ENCODE measurements at regions not wholly inside any gene's neighbourhood (a gene's known extent, or its start where the extent isn't known, plus 50 kb on each side); places are given as distances from the start of the nearest gene placed in this dataset.

DNA sequence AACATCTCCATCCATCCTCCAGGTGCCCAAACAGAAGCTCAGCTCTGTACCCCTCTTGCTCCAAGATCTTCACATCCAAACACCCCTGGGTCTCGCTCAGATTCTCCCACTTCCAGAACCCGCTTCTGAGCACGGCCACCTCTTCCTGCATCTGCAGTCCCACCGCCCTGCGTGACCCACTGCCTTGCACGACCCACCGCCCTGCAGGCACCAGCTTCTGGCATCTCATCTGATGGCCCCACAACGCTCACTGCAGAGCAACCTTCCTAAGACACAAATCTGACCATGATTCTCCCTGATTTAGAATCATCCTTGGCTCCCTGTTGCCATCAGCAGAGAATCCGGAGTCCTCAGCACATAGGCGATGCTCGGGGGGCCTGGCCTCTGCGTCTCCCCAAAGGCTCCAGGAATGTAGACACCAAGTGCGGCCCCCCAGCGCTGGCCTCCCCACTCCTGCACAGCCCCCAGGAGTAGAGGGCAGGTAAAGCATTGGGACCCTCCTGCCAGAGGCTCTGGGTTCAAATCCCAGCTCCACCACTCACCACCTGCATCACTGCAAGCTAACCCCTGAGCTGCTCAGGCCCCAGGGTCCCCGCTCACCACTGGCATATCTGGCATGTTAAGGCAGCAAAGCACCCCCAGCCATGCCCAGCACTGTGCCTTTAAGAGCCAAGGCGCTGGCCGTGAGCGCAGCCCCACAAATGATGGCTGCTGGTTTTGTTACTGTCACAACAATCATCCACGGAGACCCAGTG lies 459.3 kb downstream of the BRD1 start:
- H3K9ac ChIP-seq, result peak overlapping the region in 3 of 11 experiments; percentile 30 to 45 (median 35); a peak in 2 of 22 replicates
- H3K4me3 ChIP-seq, result peak overlapping the region in 4 of 10 experiments; percentile 3 to 36 (median 14); a peak in 2 of 20 replicates
- peaks cover 0 to 9% (median 0%) of the 10 kb centered on the region in 11 experiments; a peak in 2 of 22 replicates for H4K20me1 ChIP-seq
- H3K27ac ChIP-seq, result peak overlapping the region in 6 of 11 experiments; percentile 35 to 62 (median 56); a peak in 9 of 22 replicates
- H3K36me3 ChIP-seq, result no peaks in the 10 kb centered on the region
- H3K9me3 ChIP-seq (replicated peaks in 1 of 11), result peaks cover 10 to 22% (median 14%) of the 10 kb centered on the region in 11 experiments
- peak overlapping the region; percentile 55 to 89 (median 78) for H3K4me2 ChIP-seq
- no peak for TF ChIP-seq Cebpa-rat (IDR thresholded peaks at IDR 0.05)
- H3K4me1 ChIP-seq, result peaks cover 43 to 62% (median 50%) of the 10 kb centered on the region in 10 experiments
- H3K27me3 ChIP-seq, result peaks cover 0 to 3% (median 0%) of the 10 kb centered on the region in 11 experiments; a peak in 1 of 22 replicates

GRCh38 chr22:49367041-49367697 lies 460.5 kb downstream of the BRD1 start:
- no peak for TF ChIP-seq Cebpa-rat (IDR thresholded peaks at IDR 0.05)
- Histone ChIP-seq H3K4me1 (peaks cover 32 to 54% (median 38%) of the 10 kb centered on the region in 10 experiments), H3K4me2 (peak overlapping the region in 5 of 11 experiments; percentile 55 to 83 (median 80); a peak in 6 of 22 replicates), H3K27me3 (peaks cover 0 to 3% (median 0%) of the 10 kb centered on the region in 11 experiments; a peak in 1 of 22 replicates), H3K27ac (no peak overlapping the region), H3K36me3 (no peaks in the 10 kb centered on the region), H3K9me3 (replicated peaks in 1 of 11) (peaks cover 14 to 34% (median 25%) of the 10 kb centered on the region in 11 experiments), H3K9ac (no peak overlapping the region), H3K4me3 (no peak overlapping the region), H4K20me1 (no peaks in the 10 kb centered on the region)

- peaks cover 0 to 3% (median 0%) of the 10 kb centered on the region in 11 experiments; a peak in 1 of 22 replicates for H3K27me3 ChIP-seq
- H3K4me1 ChIP-seq, result peaks cover 26 to 50% (median 32%) of the 10 kb centered on the region in 10 experiments
- H3K4me2 ChIP-seq, result no peak overlapping the region
- TF ChIP-seq Cebpa-rat (IDR thresholded peaks at IDR 0.05), result no peak
- no peak overlapping the region for H3K4me3 ChIP-seq
- no peak overlapping the region for H3K27ac ChIP-seq
- H3K9me3 ChIP-seq (replicated peaks in 1 of 11), result peaks cover 14 to 36% (median 27%) of the 10 kb centered on the region in 11 experiments
- H3K36me3 ChIP-seq, result no peaks in the 10 kb centered on the region
- no peak overlapping the region for H3K9ac ChIP-seq
- H4K20me1 ChIP-seq, result no peaks in the 10 kb centered on the region
These were observed 461.2 kb downstream of the BRD1 start for GRCh38 chr22:49366437-49366836.

GRCh38 chr22:49365910-49366309 lies 461.8 kb downstream of the BRD1 start:
- Histone ChIP-seq H4K20me1 (no peaks in the 10 kb centered on the region), H3K9me3 (replicated peaks in 1 of 11) (peaks cover 14 to 36% (median 27%) of the 10 kb centered on the region in 11 experiments), H3K4me2 (no peak overlapping the region), H3K4me1 (peaks cover 21 to 50% (median 27%) of the 10 kb centered on the region in 10 experiments), H3K36me3 (no peaks in the 10 kb centered on the region), H3K9ac (no peak overlapping the region), H3K27me3 (peaks cover 0 to 3% (median 0%) of the 10 kb centered on the region in 11 experiments; a peak in 1 of 22 replicates), H3K27ac (no peak overlapping the region), H3K4me3 (no peak overlapping the region)
- no peak for TF ChIP-seq Cebpa-rat (IDR thresholded peaks at IDR 0.05)

DNA sequence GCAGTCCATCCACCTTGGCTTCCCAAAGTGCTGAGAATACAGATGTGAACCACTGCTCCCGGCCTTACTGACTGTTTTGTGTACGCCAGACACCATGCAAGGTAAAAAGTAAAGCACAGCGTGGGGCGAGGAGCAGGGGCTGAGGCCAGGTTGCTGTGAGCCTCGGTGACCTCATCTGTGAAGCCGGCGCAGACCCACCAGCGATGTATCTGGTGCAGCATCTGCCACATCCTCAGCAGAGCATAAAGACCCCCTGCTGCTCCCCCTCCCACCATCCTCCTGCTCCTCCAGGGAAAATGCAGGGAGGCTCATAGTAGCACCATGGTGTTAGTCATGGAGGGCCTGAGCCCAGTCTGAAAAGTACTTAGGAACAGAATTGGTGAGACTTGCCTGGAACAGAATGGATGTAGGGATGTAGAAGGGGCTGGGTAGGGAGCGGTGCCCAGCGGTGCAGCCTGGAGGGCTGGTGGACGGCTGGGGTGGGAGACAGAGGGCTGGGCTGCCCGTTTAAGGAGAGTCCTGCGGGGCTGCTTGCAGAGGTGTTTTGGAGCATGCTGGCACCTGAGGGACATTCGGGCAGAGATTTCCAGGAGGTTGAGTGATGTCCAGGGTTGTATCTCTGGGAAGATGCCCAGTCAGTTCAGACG lies 462.4 kb downstream of the BRD1 start:
- Histone ChIP-seq H3K9me3 (replicated peaks in 1 of 11) (peaks cover 15 to 42% (median 31%) of the 10 kb centered on the region in 11 experiments), H3K4me1 (peaks cover 20 to 52% (median 27%) of the 10 kb centered on the region in 10 experiments)
- no peak for TF ChIP-seq Cebpa-rat (IDR thresholded peaks at IDR 0.05)

GRCh38 chr22:49364398-49364797 lies 463.3 kb downstream of the BRD1 start:
- Histone ChIP-seq H4K20me1 (no peaks in the 10 kb centered on the region), H3K27me3 (no peaks in the 10 kb centered on the region), H3K9ac (no peak overlapping the region), H3K4me2 (no peak overlapping the region), H3K4me3 (no peak overlapping the region), H3K4me1 (peaks cover 15 to 52% (median 19%) of the 10 kb centered on the region in 10 experiments), H3K9me3 (replicated peaks in 1 of 11) (peaks cover 15 to 51% (median 39%) of the 10 kb centered on the region in 11 experiments), H3K36me3 (no peaks in the 10 kb centered on the region), H3K27ac (no peak overlapping the region)
- TF ChIP-seq Cebpa-rat (IDR thresholded peaks at IDR 0.05), result no peak

More for the DNA sequence above, 462.4 kb downstream of the BRD1 start:
- H3K4me2 ChIP-seq, result no peak overlapping the region
- H3K27ac ChIP-seq, result no peak overlapping the region
- H3K27me3 ChIP-seq, result peaks cover 0 to 3% (median 0%) of the 10 kb centered on the region in 11 experiments; a peak in 1 of 22 replicates
- no peak overlapping the region for H3K9ac ChIP-seq
- H4K20me1 ChIP-seq, result no peaks in the 10 kb centered on the region
- no peak overlapping the region for H3K4me3 ChIP-seq
- H3K36me3 ChIP-seq, result no peaks in the 10 kb centered on the region

- no peaks in the 10 kb centered on the region for H4K20me1 ChIP-seq
- no peaks in the 10 kb centered on the region for H3K27me3 ChIP-seq
- H3K9me3 ChIP-seq (replicated peaks in 1 of 11), result peaks cover 15 to 58% (median 45%) of the 10 kb centered on the region in 11 experiments
- no peak for TF ChIP-seq Cebpa-rat (IDR thresholded peaks at IDR 0.05)
- H3K36me3 ChIP-seq, result no peaks in the 10 kb centered on the region
- no peak overlapping the region for H3K4me2 ChIP-seq
- H3K9ac ChIP-seq, result no peak overlapping the region
- peaks cover 7 to 52% (median 12%) of the 10 kb centered on the region in 10 experiments for H3K4me1 ChIP-seq
- no peak overlapping the region for H3K27ac ChIP-seq
- no peak overlapping the region for H3K4me3 ChIP-seq
These were observed 464.0 kb downstream of the BRD1 start for GRCh38 chr22:49363526-49364230.

GRCh38 chr22:49362211-49362839 lies 465.3 kb downstream of the BRD1 start:
- no peak for TF ChIP-seq Cebpa-rat (IDR thresholded peaks at IDR 0.05)
- H4K20me1 ChIP-seq, result no peaks in the 10 kb centered on the region

More at GRCh38 chr22:49362211-49362839, 465.3 kb downstream of the BRD1 start:
- H3K4me3 ChIP-seq, result no peak overlapping the region
- peaks cover 22 to 72% (median 58%) of the 10 kb centered on the region in 11 experiments for H3K9me3 ChIP-seq (replicated peaks in 1 of 11)
- H3K4me1 ChIP-seq, result peaks cover 0 to 38% (median 0%) of the 10 kb centered on the region in 10 experiments; a peak in 8 of 20 replicates
- H3K9ac ChIP-seq, result no peak overlapping the region
- H3K27ac ChIP-seq, result no peak overlapping the region
- no peaks in the 10 kb centered on the region for H3K36me3 ChIP-seq
- no peaks in the 10 kb centered on the region for H3K27me3 ChIP-seq
- H3K4me2 ChIP-seq, result no peak overlapping the region
